NCI-H510A (cell line): ENCODE measurements at regions not wholly inside any gene's neighbourhood (a gene's known extent, or its start where the extent isn't known, plus 50 kb on each side); places are given as distances from the start of the nearest gene placed in this dataset.

ENCODE experiments used
- DNase-seq: peaks from one replicate; lab custom pipeline; 2025; lab: John Stamatoyannopoulos, UW

DNA sequence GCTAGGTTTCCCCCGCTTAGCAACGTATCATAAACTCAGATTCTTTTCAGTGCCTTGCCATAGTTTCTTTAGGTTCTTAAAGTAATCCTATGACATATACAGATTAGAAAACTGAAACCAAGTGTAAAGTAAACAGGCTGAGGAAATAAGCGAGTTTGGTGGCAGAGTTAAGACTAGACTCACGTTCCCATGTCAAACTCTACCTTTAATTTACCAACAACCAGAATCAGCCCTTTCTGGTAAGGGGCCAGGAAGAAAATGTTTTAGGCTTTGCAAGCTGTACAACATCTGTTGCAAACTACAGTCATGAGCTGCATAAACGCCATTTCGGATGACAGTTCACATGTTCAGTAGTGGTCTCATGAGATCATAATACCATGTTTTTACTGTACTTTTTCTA lies 128.0 kb upstream of the PRICKLE2 start:
- no peak for DNase-seq

DNA sequence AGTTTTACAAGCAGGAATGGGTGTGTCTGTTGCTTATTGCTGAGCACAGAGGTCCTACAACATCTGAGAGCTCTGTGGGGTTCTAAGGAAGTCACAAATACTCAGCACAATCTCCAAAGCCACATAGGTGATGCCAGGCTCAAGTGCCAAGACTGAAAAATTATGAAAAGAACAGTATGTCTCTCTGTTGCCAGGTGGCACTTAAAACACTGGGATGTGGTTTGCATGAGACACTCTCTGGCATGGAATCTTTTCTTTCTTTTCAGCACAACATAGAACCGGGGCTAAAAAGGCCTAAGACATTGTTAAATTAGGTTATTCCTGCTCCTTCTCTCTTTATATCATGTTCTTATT lies 127.3 kb upstream of the PRICKLE2 start:
- DNase-seq = no peak

DNA sequence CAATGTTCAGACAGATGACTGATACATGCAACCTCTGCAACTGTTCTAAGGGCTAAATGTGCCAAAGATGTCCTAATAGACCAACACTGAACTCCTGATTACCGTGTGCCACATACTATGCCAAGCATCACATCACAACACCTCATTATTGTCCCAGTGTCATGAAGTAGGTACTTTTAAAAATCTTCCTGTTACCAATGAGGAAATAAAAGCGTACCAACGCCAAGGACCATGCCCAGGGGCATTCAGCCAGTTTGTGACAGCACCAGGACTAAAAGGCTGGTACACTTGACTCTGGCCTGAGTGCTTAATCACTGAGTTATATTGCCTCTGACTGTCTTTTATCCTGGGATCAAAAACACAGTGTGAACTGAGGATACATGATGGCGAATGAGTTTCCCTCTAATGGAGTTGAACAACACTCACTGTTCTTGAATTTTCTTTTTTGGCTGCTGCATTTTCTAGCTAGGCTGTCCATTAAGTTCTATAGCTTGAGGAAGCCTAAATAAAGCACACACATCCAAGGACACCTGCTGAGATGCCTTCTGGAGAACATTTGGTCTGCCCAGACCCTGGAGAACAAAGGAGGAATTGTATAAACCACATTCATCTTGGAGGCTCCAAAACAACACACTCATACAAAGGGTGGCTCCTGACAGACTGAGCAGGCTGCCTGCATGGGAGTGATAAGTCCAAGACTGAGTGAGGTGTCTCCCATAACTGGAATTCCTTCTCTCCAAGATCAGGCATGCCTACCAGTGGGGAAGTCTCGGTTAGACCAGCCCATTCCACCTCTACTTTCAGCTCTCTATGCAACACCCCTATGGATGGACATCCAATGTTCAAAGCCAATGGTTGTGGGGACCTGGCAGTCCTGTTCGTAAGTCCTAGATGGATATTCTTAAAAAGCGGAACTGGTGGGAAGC lies 126.7 kb upstream of the PRICKLE2 start:
- no peak for DNase-seq

DNA sequence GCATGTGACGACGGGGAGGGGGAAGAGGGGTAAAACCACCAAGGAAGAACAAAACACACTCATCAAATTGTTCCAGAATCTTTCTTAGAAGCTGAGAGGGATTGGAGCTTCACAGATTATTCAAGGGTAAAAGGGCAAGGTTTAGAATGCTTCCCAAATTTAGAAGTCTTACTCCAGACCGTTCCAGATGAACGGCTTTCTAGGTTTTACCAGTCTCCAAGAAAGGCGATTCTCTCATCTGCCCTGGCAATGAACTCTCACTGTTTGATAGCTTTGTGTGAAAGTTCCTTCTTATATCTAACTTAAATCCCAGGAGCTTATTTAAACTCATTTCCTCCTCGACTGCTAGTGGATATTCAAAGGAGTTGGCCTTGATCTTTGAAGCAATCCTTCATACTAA lies 124.3 kb upstream of the PRICKLE2 start:
- no peak for DNase-seq

DNA sequence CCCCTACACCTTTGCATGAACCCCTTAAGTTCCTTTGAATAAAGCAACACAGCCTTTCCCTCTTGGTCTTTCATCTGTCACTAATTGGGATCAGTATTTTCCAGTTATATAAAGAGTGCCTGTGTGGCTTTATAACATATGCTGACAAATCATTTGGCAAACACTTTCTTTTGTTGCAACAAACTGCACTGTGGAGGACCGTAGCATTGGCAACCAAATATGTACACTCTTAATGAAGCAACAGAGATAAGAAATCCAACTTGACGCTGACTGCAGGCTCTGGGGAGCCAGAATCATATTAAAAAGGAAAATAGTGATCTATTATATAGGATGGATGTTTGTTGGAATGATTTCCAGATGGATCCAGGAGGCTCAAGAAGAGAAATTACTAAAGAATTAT lies 120.1 kb upstream of the PRICKLE2 start:
- no peak for DNase-seq

DNA sequence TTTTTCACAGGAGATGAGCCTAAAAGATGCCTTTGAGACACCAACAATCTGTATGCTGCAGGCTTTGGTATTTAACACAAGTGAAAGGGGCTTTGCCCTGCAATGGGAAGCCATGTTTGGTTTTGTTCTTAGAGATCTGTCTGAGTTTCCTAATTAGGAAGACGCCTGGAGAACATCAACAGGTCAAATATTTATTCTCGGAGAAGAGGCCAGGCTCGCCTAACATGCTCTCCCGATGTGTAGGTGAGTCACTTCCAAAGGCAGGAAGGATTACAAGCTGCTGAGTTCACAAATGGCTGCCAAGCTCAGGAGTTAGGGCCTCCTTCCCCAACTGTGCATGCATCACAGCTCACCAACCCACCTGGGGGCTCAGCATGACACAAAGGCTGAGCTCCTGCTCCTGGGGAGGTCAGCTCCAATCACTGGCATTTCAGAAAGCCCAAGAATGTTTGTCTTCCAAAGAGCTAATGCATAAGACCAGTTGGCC lies 119.5 kb upstream of the PRICKLE2 start:
- DNase-seq = no peak

DNA sequence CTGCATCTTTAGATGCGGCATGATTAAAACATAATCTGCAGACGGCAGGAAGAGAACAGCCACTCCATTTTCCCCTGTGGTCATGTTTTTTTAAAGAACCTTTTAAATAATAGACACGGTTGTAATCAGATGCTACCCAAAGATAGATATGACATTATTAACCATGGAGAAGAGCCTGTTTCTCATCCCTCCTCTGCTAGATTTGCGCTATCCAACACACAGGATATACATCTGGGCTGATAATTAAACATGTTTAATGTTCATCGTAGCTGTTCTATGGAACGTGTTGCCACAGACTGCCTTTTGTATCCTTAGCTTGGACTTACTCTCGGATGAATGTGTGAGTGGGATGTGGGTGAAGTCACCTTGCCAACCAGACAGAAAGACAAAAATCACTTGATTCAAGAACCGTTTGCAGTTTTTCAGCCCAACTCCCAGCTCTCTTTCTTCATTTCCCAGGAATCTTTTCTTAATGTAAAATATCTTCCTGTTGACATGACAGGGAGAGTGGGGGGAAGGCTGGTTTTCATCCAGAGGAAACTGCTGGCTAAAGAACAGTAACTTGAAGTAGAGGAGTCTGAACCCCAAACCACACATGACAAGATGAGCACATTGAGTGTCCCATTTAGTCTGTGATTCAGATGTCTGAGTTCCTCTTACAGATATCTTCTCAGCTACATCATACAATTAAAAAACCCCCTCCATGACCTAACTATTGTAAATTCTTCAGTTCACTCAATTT lies 118.6 kb upstream of the PRICKLE2 start:
- DNase-seq = no peak

DNA sequence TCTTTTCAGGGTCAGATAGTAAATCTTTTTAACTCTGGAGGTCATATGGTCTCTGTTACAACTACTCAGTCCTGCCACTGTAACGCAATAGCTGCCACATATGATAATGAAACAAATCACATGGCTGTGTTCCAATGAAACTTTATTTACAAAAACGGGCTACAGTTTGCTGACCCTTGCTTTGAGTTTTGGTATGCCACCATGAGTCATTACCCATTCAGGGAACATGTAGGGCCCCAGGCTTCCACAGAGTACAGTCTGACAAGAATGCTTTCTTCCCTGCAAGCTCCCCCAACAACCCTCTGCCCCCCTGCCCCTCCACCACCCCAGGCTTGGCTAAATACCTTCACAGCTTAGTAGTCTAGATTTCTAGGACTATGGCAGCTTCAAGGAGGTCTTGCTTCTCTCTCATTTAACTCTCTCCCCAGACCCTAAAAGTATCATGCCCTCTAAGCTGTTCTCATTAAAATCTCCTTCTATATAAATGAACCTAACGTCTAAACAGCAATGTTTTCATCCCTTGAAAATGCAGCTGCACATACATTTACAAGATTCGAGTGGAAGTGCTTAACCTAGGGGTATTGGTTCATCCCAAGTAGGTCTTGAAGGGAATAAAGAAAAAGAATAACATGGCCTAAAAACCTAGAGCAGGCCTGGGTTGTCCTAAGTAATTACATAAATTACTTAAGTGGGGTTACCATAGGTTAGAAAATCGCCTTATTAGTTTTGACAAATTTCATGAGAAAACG lies 117.8 kb upstream of the PRICKLE2 start:
- DNase-seq = no peak

DNA sequence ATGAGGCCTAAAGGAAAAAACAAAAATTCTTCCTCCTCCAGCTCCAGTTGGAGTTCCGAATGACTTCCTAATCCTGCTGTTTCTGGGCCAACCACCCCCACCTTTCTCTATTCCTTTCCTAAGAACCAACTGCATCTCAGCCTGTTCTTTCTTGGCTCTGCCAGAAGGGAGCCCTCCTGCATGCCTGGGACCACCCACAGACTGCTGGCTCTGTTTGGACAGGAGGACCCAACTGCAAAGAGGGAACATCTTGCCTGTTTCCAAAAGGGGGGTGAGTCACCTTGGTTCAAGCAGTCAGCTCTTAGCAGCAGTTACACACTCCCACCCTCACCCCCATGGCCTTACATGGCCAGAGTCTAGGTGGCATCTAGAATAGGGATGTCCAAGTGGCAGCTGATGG lies 116.0 kb upstream of the PRICKLE2 start:
- no peak for DNase-seq

DNA sequence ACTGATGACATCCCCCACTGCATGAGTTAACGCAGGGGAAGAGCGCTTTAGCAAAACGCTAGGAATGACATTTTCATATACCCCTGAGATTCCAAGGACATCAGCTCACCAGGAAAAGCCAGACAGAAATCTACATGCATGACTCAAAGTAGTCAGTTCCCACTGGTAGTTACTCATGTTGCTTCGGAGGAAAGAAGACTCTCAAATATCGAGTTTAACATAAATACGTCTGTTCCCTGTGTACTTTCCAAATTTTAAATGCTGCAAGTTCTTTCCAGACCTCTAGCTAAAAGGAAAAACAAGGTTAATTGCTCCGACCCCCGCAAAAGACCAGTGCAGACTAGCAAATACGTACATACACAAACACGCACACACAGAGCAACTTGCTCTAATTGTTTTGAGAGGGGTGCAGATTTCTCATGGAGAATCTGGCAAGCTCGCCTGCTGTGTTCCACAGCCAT lies 115.4 kb upstream of the PRICKLE2 start:
- no peak for DNase-seq

DNA sequence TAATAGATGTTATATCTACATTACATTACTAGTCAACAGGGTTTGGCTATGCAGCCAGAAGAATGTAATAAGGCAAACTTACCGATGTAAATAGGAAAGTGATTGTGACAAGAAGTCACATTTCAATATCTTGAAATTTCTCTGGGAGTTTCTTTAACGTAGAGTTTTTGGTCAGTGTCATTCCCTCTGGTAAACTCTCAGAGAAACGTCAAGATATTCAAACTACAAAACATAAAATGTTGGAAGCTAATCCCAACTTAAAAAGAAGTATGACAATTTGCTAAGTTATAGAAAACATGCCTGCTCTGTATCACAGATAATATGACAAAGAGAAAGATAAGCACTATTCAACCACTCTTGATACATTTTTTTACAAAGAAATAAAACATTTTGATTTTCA lies 111.2 kb upstream of the PRICKLE2 start:
- no peak for DNase-seq

DNA sequence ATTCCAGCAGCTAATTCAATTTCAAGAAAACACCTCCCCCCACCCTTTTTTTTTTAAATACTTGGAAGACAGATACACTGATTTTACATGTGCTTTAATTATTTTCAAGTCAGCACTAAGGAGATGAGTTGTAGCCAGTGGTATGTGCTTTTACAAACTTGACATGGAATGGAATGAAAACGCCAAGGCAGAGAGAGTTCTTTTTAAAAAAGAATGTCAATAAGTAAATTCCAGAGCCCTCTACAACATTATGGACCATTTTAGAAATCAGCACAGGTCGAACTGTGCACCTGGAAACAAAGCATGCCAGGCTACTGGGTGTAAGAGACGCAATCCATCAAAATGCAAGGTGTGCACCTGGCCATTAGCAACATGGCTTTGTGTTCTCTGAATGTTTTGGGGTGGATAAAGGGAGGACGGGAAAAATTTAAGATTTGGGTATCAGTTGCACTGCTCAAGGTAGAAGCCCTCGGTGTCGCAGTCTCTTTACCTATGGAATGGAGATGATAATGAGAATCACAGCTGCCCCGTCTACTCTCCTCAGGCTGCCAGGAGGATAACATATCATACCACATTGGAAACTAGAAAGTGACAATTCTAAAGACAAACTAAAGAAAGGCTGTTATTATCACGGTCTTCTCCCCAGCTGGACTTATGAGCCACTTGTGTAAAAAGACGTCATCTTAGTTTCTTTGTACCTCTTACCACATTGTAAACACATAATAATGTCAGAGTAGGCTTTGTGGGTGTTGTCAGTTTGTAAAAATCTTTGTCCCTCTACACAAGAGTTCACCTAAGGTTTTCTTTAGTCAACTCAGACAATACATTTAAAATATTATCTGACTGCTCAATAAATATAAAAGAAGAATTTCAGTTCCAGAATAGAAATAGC lies 107.4 kb upstream of the PRICKLE2 start:
- no peak for DNase-seq

DNA sequence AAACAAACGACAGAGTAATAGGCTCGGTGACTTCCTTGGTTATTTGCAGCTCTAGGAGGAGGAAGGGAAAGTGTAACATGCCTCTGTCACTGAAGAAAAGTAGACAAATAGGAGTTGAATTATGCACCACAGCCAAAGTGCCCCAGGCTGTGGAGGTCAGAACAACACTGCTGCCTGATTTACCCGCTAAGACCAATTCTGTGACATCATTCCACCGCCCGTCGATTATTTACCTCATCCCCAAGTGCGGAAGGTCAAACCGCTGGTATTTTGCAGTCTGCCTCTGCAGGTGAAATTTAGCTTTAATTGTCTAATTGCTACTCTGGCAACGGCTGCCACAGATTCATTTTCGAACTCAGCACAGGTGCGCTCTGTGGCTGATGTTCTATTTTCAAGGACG lies 106.3 kb upstream of the PRICKLE2 start:
- DNase-seq = no peak

DNA sequence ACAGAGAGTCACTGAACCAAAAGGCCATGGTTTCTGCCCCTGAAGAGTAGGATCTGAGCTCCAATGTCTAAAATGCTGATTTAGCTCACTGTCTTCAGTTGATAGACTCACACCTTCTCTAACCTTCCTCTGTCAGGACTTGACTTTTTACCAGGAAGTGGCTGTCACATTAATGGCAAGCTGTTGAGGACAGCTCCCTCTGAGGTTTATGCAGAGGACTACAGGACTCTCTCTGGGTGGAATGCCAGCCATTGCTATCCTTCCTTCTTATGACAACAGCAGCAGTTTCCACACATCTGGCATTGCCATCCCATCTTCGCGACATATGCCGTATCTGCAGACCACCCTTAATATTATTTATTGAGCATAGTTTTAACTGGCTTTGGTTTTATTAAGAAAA lies 103.8 kb upstream of the PRICKLE2 start:
- no peak for DNase-seq

DNA sequence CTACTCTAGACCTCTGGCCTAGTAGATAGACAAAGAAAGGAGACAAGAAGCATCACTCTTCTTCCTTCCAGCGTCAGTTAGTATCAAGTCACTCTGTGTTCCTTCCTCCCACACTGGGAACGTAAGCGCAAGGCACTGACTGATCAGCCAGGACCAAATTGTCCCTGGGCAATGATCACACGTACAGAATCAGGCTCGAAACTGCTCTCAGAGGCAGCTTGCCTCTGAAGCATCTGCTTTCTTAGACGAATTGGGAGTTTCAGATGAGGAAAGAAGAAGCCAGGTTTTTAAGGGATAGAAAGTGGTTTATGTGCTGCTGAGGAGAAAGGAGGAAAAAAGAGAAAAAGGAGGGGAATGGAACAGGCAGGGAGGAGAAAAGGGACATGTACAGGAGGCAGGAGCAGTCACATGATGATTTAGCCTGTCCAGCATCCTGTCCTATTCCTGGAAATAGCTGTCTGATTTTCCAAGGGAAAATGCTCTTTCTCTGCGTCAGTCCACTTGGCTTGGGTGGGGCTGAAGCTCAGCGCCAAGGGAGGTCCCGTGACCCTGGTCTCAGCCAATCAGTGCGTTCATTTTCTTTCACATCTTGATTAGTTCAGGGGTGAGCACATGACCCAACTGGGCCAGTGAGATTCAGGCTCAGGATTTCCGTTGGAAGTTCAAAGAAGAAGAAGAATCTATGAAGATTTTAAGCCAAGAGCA lies 102.0 kb upstream of the PRICKLE2 start:
- DNase-seq = no peak

DNA sequence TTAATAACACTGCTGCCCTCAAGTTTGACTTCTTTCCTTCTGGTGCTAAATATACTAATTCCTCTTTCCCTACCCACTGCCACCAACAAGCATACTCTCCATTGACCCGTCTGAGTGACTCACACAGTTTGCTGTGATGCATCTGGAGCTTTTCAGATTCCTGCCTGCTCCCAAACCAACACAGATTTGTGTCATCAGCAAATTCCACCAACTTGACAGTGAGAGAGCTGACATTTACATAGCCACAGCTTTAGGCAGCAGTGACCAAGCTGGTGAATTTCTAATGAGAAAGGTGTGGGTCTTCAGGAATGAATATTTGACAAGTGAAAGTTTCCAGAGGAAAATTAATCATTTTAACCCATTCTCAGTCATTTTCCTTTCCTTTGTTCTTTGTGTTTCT lies 96.5 kb upstream of the PRICKLE2 start:
- DNase-seq = no peak

DNA sequence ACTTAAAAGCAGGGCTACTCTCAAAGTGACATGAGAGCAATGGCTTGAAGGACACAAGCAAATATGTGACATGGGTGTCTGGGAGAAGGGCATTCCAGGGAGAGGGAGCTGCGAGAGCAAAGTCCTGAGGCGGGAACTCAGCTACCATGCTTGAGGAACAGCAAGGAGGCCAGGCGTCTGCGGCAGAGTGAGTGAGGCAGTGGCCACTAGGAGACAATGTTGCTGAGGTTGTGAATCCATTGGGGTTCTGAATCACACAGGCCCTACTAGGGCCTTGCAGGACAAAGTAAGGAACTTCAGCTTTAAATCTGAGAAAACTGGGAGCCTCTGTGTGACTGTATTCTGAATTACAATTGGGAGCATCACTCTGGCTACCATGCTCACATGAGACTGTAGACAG lies 94.1 kb upstream of the PRICKLE2 start:
- no peak for DNase-seq

DNA sequence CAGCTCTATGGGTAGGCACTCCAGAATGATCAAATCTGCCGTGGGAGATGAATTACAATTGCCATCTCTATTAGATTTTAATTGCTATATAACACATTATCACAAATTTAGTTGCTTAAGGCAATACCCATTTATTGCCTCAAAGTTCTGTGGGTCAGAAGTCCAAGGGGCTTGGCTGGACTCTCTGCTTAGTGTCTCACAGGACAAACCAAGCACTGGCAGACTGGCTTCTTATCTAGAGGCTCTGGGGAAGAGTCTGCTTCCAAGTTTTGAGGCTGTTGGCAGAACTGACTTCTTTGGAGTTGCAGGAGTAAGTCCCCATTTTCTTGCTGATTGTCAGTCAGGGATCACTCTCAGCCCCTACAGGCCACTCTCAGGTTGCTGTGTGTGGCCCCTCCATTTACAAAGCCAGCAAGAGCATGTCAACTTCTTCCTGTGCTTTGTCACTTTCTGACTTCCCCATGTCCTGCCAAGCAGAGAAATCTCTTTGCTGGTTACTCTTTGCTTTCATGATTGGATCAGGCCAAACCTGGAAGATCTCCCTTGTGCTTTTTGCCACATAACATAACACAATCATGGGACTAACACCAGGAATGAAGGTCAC lies 93.5 kb upstream of the PRICKLE2 start:
- DNase-seq = no peak

DNA sequence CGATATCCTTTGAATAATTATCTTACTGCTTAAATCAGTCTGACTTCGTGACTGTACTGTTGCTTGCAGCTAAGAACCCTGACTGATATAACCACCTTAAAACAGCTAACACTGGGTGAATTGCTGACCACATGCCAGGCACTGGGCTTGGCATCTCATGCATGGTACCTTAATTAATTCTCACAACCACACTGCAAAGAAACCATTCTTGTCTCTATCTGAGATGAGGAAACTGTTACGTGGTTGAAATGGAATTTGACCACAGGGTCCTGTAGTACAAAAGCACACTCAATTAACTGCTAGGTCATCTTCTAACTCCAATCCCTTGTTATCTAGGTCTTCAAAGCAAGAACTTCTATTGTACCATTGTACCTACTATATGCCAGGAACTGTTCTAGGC lies 92.7 kb upstream of the PRICKLE2 start:
- no peak for DNase-seq

DNA sequence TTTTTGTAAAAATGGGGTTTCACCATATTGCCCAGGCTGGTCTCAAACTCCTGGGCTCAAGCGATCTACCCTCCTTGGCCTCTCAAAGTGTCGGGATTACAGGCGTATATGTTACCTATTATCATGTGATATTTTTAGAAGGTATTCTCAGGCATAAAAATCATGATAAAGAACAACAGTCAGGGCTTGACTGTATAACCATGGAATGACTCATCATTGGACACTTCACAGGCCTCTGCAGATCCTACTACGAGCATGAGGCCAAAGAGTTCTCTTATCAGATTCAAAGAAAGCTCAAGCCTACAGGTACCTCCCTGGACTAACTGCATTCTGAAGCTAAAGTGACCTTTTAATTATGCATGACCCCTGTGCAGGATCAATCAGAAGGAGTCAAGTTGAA lies 91.7 kb upstream of the PRICKLE2 start:
- no peak for DNase-seq
